AG04449 (cell line): ENCODE measurements at regions not wholly inside any gene's neighbourhood (a gene's known extent, or its start where the extent isn't known, plus 50 kb on each side); places are given as distances from the start of the nearest gene placed in this dataset.

Experiments
- CTCF ChIA-PET: fragments of 350-600 bp; formaldehyde crosslinking; extraction: SDS; loops from one replicate; lab custom pipeline; 2021; ENCODE audit warnings: antibody characterized with exemption; lab: Yijun Ruan, JAX
- POLR2A ChIA-PET: fragments of 400-600, 350-600 bp; formaldehyde crosslinking; extraction: SDS; loops from one replicate; lab custom pipeline; 2020; ENCODE audit warnings: antibody characterized with exemption, inconsistent platforms; lab: Yijun Ruan, JAX
- DNase-seq: peaks from one replicate; pipeline ENCODE4 v3.0.0-alpha.2; 2010; ENCODE audit warnings: low read depth, low spot score
- H3K4me3 ChIP-seq: 2 replicates; pipeline ENCODE4 v1.5.1; 2011; ENCODE audit warnings: low read depth, mild to moderate bottlenecking, control low read depth, low read length
- TF ChIP-seq, protein P1 (sequence below): IDR thresholded peaks from one replicate; pipeline ENCODE4 v1.5.1; 2011; ENCODE audit warnings: mild to moderate bottlenecking, moderate library complexity, low read length, control low read depth, inconsistent platforms; ENCODE audit not compliant: insufficient read depth; ENCODE audit errors: missing control alignments

- TF ChIP-seq, protein P1, sequence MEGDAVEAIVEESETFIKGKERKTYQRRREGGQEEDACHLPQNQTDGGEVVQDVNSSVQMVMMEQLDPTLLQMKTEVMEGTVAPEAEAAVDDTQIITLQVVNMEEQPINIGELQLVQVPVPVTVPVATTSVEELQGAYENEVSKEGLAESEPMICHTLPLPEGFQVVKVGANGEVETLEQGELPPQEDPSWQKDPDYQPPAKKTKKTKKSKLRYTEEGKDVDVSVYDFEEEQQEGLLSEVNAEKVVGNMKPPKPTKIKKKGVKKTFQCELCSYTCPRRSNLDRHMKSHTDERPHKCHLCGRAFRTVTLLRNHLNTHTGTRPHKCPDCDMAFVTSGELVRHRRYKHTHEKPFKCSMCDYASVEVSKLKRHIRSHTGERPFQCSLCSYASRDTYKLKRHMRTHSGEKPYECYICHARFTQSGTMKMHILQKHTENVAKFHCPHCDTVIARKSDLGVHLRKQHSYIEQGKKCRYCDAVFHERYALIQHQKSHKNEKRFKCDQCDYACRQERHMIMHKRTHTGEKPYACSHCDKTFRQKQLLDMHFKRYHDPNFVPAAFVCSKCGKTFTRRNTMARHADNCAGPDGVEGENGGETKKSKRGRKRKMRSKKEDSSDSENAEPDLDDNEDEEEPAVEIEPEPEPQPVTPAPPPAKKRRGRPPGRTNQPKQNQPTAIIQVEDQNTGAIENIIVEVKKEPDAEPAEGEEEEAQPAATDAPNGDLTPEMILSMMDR = no peak
- CTCF ChIA-PET = no interaction called here
- no peak overlapping the region for H3K4me3 ChIP-seq
- DNase-seq = no peak
- POLR2A ChIA-PET = no interaction called here
Observed at GRCh38 chrX:7711167-7711566, 131.8 kb upstream of the VCX start.

DNA sequence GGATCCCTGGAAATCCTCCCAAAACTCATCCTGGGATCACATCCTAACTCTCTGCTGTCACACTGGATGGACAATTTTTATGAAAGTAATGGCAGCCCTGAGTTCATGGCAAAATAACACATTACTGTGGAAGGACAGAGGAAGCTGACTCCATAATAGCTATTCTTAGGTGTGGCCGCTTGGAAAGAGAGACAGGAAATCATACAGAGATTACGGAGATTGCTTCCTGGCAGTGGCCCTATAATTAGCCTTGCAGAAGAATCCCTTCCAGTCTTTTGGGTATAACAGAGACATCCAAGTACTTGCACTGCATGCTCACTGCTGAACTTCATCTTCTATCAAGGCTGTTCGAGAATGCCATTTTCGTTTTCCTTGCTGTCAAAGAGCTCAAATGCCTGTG, 133.1 kb upstream of the VCX start:
- DNase-seq = no peak
- POLR2A ChIA-PET = no interaction called here
- TF ChIP-seq, protein P1 = no peak
- CTCF ChIA-PET = no interaction called here
- no peak overlapping the region for H3K4me3 ChIP-seq

GRCh38 chrX:7706032-7706431, 136.9 kb upstream of the VCX start:
- ChIA-PET CTCF (interaction anchor here (1.4 kb wide), 1 partner anchor 574 kb away, joined by 3 read pairs; no protein-coding TSS in a partner anchor), POLR2A (interaction anchor here (0.6 kb wide), 1 partner anchor 839 kb away, joined by 3 read pairs; no protein-coding TSS in a partner anchor)
- no peak overlapping the region for H3K4me3 ChIP-seq

DNA sequence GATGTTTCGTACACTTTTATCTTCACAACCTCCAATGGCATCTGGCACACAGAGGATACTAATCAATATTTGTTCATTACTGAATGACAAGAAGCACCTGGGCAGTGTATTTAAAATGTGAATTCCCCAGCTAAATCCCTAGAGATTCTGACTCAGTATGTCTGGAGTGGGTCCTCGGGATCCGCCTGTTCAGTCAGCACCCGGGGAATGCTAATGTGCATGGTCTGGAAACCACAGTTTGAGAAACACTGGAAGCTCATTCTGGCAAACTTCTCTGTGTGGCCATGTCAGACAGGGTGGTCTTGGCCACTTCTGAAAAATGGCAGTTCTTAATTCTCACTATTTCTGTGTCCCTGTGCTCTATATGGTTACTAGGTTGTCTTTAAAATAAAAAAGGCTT, 138.8 kb upstream of the VCX start:
- DNase-seq = no peak
- POLR2A ChIA-PET = no interaction called here

More at GRCh38 chrX:7706032-7706431, 136.9 kb upstream of the VCX start:
- DNase-seq = no peak
- TF ChIP-seq, protein P1 = no peak

DNA sequence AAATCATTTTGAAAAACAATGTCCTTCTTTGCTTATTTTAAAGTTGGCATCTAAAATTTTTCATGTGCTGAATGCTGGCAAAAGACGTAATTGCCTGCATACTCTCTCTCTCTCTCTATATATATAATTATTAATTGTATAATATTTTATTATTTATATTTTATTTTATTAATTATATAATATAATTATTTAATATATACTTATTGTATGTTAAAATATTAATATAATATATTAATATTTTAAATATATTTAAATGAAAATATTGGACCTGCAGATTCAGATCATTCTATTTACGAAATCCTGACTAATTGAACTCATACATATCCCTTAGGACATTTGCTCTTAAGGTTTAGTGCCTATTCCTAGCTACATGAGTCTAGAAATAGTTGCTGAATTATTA, 144.7 kb upstream of the VCX start:
- TF ChIP-seq, protein P1 = no peak
- CTCF ChIA-PET = no interaction called here
- POLR2A ChIA-PET = no interaction called here
- no peak overlapping the region for H3K4me3 ChIP-seq
- DNase-seq = no peak

More for the DNA sequence above, 138.8 kb upstream of the VCX start:
- H3K4me3 ChIP-seq = no peak overlapping the region
- TF ChIP-seq, protein P1 = no peak
- CTCF ChIA-PET = no interaction called here

- POLR2A ChIA-PET = no interaction called here
- no peak for DNase-seq
- CTCF ChIA-PET = no interaction called here
- no peak overlapping the region for H3K4me3 ChIP-seq
- TF ChIP-seq, protein P1 = no peak
Observed at GRCh38 chrX:7690842-7691241, 152.1 kb upstream of the VCX start.
